HCT116 (cell line): ENCODE measurements at regions not wholly inside any gene's neighbourhood (a gene's known extent, or its start where the extent isn't known, plus 50 kb on each side); places are given as distances from the start of the nearest gene placed in this dataset.

ENCODE experiments used
- ATAC-seq: fragments of 200-7000 bp; cut with Tn5 transposase; 2 replicates; pipeline ENCODE4 v1.9.1; 2020; ENCODE audit warnings: mild to moderate bottlenecking, moderate library complexity
- BruUV-seq: library from RNA; stranded (reverse); fragments of 400-500 nt; replicated peaks from 2 replicates; lab custom pipeline; 2021; lab: Mats Ljungman, UMichigan
- CTCF ChIA-PET: fragments of 300-600 bp; sonication (Branson Sonifier 250); formaldehyde crosslinking; loops from one replicate; lab custom pipeline; 2021; ENCODE audit warnings: antibody characterized with exemption; lab: Charles Lee
- POLR2A ChIA-PET: fragments of 300-600, 350-600 bp; sonication (Branson Sonifier 250); formaldehyde crosslinking; loops from one replicate; lab custom pipeline; 2021; ENCODE audit warnings: antibody characterized with exemption; lab: Charles Lee
- RAD21 ChIA-PET, 2 experiments: fragments of 300-600 bp; sonication (Branson Sonifier 250); formaldehyde crosslinking; loops; one replicate each; lab custom pipeline; 2023; ENCODE audit warnings: low total read pairs in 2 of 2; ENCODE audit not compliant: uncharacterized antibody in 2 of 2, unreplicated experiment in 2 of 2, low non-redundant PET in 1 of 2; lab: Charles Lee
- DNase-seq: peaks from one replicate; pipeline ENCODE4 v3.0.0-alpha.2; 2010; ENCODE audit warnings: low read depth, low spot score
- H2AFZ ChIP-seq: fragments of 200-600 bp; shearing (Covaris generic), sonication (generic); 2 replicates; pipeline ENCODE4 v1.6.1; 2017; ENCODE audit warnings: low read depth, mixed run types, mixed read lengths, antibody characterized with exemption, low read length; ENCODE audit not compliant: poor library complexity, severe bottlenecking
- H3K27ac ChIP-seq: 2 replicates; pipeline ENCODE4 v1.5.1; 2012; ENCODE audit warnings: low read depth, low read length
- H3K27me3 ChIP-seq: fragments of 200-600 bp; sonication (generic); 2 replicates; pipeline ENCODE4 v1.6.1; 2016; ENCODE audit warnings: mixed run types, low read length, mixed read lengths; ENCODE audit not compliant: insufficient read depth
- H3K36me3 ChIP-seq, 2 experiments: fragments of 200-500 bp in 1 of 2; fragments of 200-600 bp in 1 of 2; sonication (Bioruptor generic) in 1 of 2; sonication (generic) in 1 of 2; 2 replicates each; pipeline versions ENCODE4 v1.5.1 to v1.6.1; 2014 to 2016; ENCODE audit warnings: low read length in 2 of 2, inconsistent platforms in 1 of 2, mixed read lengths in 1 of 2, mixed run types in 1 of 2; ENCODE audit not compliant: insufficient read depth in 2 of 2, control insufficient read depth in 1 of 2
- H3K4me1 ChIP-seq, 2 experiments: fragments of 200-600 bp in 1 of 2; sonication (generic) in 1 of 2; 2 replicates each; pipeline versions ENCODE4 v1.5.1 to v1.6.1; 2012 to 2017; ENCODE audit warnings: low read length in 2 of 2, inconsistent platforms in 1 of 2, mild to moderate bottlenecking in 1 of 2, mixed read lengths in 1 of 2, mixed run types in 1 of 2, moderate library complexity in 1 of 2; ENCODE audit not compliant: insufficient read depth in 2 of 2, control insufficient read depth in 1 of 2
- H3K4me2 ChIP-seq: fragments of 200-600 bp; sonication (generic); 2 replicates; pipeline ENCODE4 v1.6.1; 2017; ENCODE audit warnings: mixed run types, low read length, mixed read lengths
- H3K4me3 ChIP-seq, 2 experiments: fragments of 200-600 bp in 1 of 2; sonication (generic) in 1 of 2; replicated peaks in 1 of 2; 2 replicates each; pipeline ENCODE4 v1.5.1; 2011 to 2016; ENCODE audit warnings: low read length in 2 of 2, control low read depth in 1 of 2, low read depth in 1 of 2, mild to moderate bottlenecking in 1 of 2, mixed read lengths in 1 of 2, mixed run types in 1 of 2
- H3K79me2 ChIP-seq: fragments of 200-600 bp; sonication (generic); 2 replicates; pipeline ENCODE4 v1.6.1; 2017; ENCODE audit warnings: mild to moderate bottlenecking, mixed run types, low read length, moderate library complexity, mixed read lengths; ENCODE audit not compliant: insufficient read depth
- H3K9ac ChIP-seq: fragments of 200-600 bp; sonication (generic); 2 replicates; pipeline ENCODE4 v1.6.1; 2016; ENCODE audit warnings: low read length, mixed read lengths
- H3K9me2 ChIP-seq: fragments of 200-600 bp; sonication (generic), shearing (Covaris generic); 2 replicates; pipeline ENCODE4 v1.6.1; 2017; ENCODE audit warnings: mixed run types, mild to moderate bottlenecking, moderate library complexity; ENCODE audit not compliant: insufficient read depth
- H3K9me3 ChIP-seq, 2 experiments: fragments of 200-500 bp in 1 of 2; fragments of 200-600 bp in 1 of 2; sonication (Bioruptor generic) in 1 of 2; sonication (generic) in 1 of 2; 2 replicates each; pipeline ENCODE4 v1.6.1; 2014 to 2017; ENCODE audit warnings: low read length in 2 of 2, mixed read lengths in 2 of 2, inconsistent platforms in 1 of 2, low read depth in 1 of 2, mild to moderate bottlenecking in 1 of 2, mixed run types in 1 of 2, moderate library complexity in 1 of 2; ENCODE audit not compliant: control insufficient read depth in 1 of 2, insufficient read depth in 1 of 2
- H4K20me1 ChIP-seq: fragments of 200-600 bp; sonication (generic), shearing (Covaris generic); 2 replicates; pipeline ENCODE4 v1.6.1; 2017; ENCODE audit warnings: mixed run types, mild to moderate bottlenecking, moderate library complexity; ENCODE audit not compliant: insufficient read depth
- CBX3 ChIP-seq: IDR thresholded peaks from 2 replicates; pipeline ENCODE4 v1.6.1; 2012; ENCODE audit warnings: low read depth
- EGR1 ChIP-seq: IDR thresholded peaks from 2 replicates; pipeline ENCODE4 v1.6.1; 2012; ENCODE audit warnings: low read depth
- EZH2phosphoT487 ChIP-seq: fragments of 200-600 bp; IDR thresholded peaks from 2 replicates; pipeline ENCODE4 v1.6.1; 2018; ENCODE audit warnings: antibody characterized with exemption, borderline replicate concordance
- FOSL1 ChIP-seq: IDR thresholded peaks from 2 replicates; pipeline ENCODE4 v1.6.1; 2012; ENCODE audit warnings: low read depth
- MAX ChIP-seq: IDR thresholded peaks from 2 replicates; pipeline ENCODE4 v1.6.1; 2012
- POLR2A ChIP-seq: IDR thresholded peaks from 2 replicates; pipeline ENCODE4 v1.7.0; 2011; ENCODE audit warnings: borderline replicate concordance; ENCODE audit not compliant: insufficient read depth, insufficient read length; ENCODE audit errors: extremely low read depth
- POLR2AphosphoS5 ChIP-seq: IDR thresholded peaks from 2 replicates; pipeline ENCODE4 v1.6.1; 2011; ENCODE audit warnings: mild to moderate bottlenecking, low read depth, low read length, moderate library complexity
- REST ChIP-seq: IDR thresholded peaks from 2 replicates; pipeline ENCODE4 v1.6.1; 2012; ENCODE audit warnings: low read depth
- SIN3A ChIP-seq: IDR thresholded peaks from 2 replicates; pipeline ENCODE4 v1.6.1; 2012; ENCODE audit warnings: low read depth
- SP1 ChIP-seq: IDR thresholded peaks from 2 replicates; pipeline ENCODE4 v1.6.1; 2012; ENCODE audit warnings: low read depth
- SRF ChIP-seq: IDR thresholded peaks from 2 replicates; pipeline ENCODE4 v1.6.1; 2012; ENCODE audit warnings: low read depth
- YY1 ChIP-seq: IDR thresholded peaks from 2 replicates; pipeline ENCODE4 v1.6.1; 2011; ENCODE audit warnings: low read length, low read depth, moderate library complexity, mild to moderate bottlenecking; ENCODE audit not compliant: insufficient replicate concordance; ENCODE audit errors: extremely low read depth
- ZBTB33 ChIP-seq: IDR thresholded peaks from 2 replicates; pipeline ENCODE4 v1.6.1; 2011; ENCODE audit warnings: mild to moderate bottlenecking, low read length, moderate library complexity; ENCODE audit not compliant: insufficient replicate concordance; ENCODE audit errors: extremely low read depth
- ZFX ChIP-seq: fragments of 450-650 bp; IDR thresholded peaks from 2 replicates; pipeline ENCODE4 v1.6.1; 2017
- ZNF274 ChIP-seq: fragments of 200-500 bp; sonication (Bioruptor generic); IDR thresholded peaks from 2 replicates; pipeline ENCODE4 v1.6.1; 2014; ENCODE audit warnings: mild to moderate bottlenecking, low read depth, low read length, inconsistent platforms
- intact Hi-C: fragments of 100-400 bp; cut with micrococcal nuclease; formaldehyde crosslinking; loops from 2 replicates; pipeline ENCODE4 v1.10.0; 2022
- TF ChIP-seq, protein P1 (sequence below): IDR thresholded peaks from 2 replicates; pipeline ENCODE4 v1.6.1; 2012
- TF ChIP-seq, protein P2 (sequence below), 3 experiments: fragments of 200-600 bp in 1 of 3; sonication (generic) in 1 of 3; IDR thresholded peaks in 2 of 3; conservative IDR thresholded peaks in 1 of 3; 2 replicates each; pipeline ENCODE4 v1.5.1; 2012 to 2017; ENCODE audit warnings: low read depth in 2 of 3, low read length in 2 of 3, antibody characterized with exemption in 1 of 3, borderline replicate concordance in 1 of 3, control low read depth in 1 of 3, mild to moderate bottlenecking in 1 of 3, mixed read lengths in 1 of 3, mixed run types in 1 of 3, moderate library complexity in 1 of 3; ENCODE audit not compliant: insufficient read depth in 1 of 3

DNA sequence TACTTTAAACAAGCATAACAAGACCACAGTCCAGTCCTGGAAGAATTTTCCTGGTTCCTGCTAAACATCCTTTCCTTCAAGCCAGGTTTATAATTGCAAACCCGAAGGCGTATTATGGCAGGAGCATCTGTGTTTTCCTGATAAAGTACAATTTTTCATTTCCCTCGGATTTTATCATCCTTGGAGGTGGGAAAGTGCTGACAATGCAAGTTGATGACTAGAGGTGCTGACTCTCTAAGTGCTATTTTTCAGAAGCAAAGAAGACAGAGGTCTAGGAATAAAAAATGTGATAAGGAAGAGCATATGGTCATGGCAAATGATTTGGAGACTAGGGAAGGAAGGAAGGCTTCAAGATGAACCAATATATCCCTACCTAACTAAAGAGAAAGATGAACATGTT is 703.2 kb upstream of the LRRN3 start:
- ATAC-seq (no peak), DNase-seq (no peak)
- H3K4me3 ChIP-seq: no peak overlapping the region
- H3K9ac ChIP-seq: no peak overlapping the region
- H3K9me3 ChIP-seq: no peaks in the 10 kb centered on the region
- intact Hi-C loops: no loop called here
- H3K4me1 ChIP-seq: peaks cover 15 to 30% of the 10 kb centered on the region in 2 experiments
- H3K36me3 ChIP-seq: no peaks in the 10 kb centered on the region
- POLR2A ChIA-PET: no interaction called here
- no TSS peak for BruUV-seq
- TF ChIP-seq REST: no peak
- no peak for TF ChIP-seq POLR2A
- TF ChIP-seq, protein P1, sequence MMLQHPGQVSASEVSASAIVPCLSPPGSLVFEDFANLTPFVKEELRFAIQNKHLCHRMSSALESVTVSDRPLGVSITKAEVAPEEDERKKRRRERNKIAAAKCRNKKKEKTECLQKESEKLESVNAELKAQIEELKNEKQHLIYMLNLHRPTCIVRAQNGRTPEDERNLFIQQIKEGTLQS: no peak
- TF ChIP-seq EZH2phosphoT487: no peak
- no peak for TF ChIP-seq ZFX
- TF ChIP-seq MAX: no peak
- TF ChIP-seq CBX3: no peak
- TF ChIP-seq, protein P2, sequence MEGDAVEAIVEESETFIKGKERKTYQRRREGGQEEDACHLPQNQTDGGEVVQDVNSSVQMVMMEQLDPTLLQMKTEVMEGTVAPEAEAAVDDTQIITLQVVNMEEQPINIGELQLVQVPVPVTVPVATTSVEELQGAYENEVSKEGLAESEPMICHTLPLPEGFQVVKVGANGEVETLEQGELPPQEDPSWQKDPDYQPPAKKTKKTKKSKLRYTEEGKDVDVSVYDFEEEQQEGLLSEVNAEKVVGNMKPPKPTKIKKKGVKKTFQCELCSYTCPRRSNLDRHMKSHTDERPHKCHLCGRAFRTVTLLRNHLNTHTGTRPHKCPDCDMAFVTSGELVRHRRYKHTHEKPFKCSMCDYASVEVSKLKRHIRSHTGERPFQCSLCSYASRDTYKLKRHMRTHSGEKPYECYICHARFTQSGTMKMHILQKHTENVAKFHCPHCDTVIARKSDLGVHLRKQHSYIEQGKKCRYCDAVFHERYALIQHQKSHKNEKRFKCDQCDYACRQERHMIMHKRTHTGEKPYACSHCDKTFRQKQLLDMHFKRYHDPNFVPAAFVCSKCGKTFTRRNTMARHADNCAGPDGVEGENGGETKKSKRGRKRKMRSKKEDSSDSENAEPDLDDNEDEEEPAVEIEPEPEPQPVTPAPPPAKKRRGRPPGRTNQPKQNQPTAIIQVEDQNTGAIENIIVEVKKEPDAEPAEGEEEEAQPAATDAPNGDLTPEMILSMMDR (IDR thresholded peaks at IDR 0.05 in 2 of 3, conservative IDR thresholded peaks at IDR 0.05 in 1 of 3; ENCODE audit: borderline replicate concordance in 1 of 3, insufficient read depth in 1 of 3, low read depth in 2 of 3, low read length in 2 of 3): no peak
- TF ChIP-seq POLR2AphosphoS5: no peak
- no peak for TF ChIP-seq SP1
- no peak for TF ChIP-seq ZBTB33
- no peak for TF ChIP-seq YY1
- TF ChIP-seq SIN3A: no peak
- no peak for TF ChIP-seq EGR1
- TF ChIP-seq FOSL1: no peak
- no peak for TF ChIP-seq ZNF274
- TF ChIP-seq SRF: no peak
- no peaks in the 10 kb centered on the region for H4K20me1 ChIP-seq
- CTCF ChIA-PET: no interaction called here
- peak overlapping the region; percentile 67; the same call in 1 of the 2 replicates for H3K4me2 ChIP-seq
- no peaks in the 10 kb centered on the region for H3K79me2 ChIP-seq
- no peaks in the 10 kb centered on the region for H3K27me3 ChIP-seq
- RAD21 ChIA-PET: no interaction called here
- no peaks in the 10 kb centered on the region for H3K9me2 ChIP-seq
- no peak overlapping the region for H3K27ac ChIP-seq
- H2AFZ ChIP-seq: no peak overlapping the region
